H1 (cell line): ENCODE measurements at regions not wholly inside any gene's neighbourhood (a gene's known extent, or its start where the extent isn't known, plus 50 kb on each side); places are given as distances from the start of the nearest gene placed in this dataset.

ENCODE experiments used
- CTCF ChIA-PET: fragments of 300-600 bp; sonication (Branson Sonifier 250); formaldehyde crosslinking; loops from one replicate; lab custom pipeline; 2021; ENCODE audit not compliant: partially characterized antibody; lab: Charles Lee
- POLR2A ChIA-PET: fragments of 300-600 bp; sonication (Branson Sonifier 250); formaldehyde crosslinking; loops from one replicate; lab custom pipeline; 2021; ENCODE audit warnings: inconsistent platforms; ENCODE audit not compliant: partially characterized antibody; lab: Charles Lee
- DNase-seq, 2 experiments: peaks; one replicate each; pipeline versions ENCODE4 v3.0.0 to v3.0.0-alpha.2; 2010 to 2022; ENCODE audit warnings: low spot score in 2 of 2, low read depth in 1 of 2, mixed read lengths in 1 of 2
- FAIRE-seq: peaks from 2 replicates; lab custom pipeline; 2011; peaks lifted over from hg19 to GRCh38; lab: Jason Lieb, UNC
- H2AFZ ChIP-seq: 2 replicates; pipeline ENCODE4 v1.8.1; 2012; ENCODE audit warnings: low read length, inconsistent platforms
- H2AK5ac ChIP-seq: 2 replicates; pipeline ENCODE4 v1.6.1; 2013; ENCODE audit warnings: low read depth, low read length
- H2BK120ac ChIP-seq: replicated peaks from 2 replicates; pipeline ENCODE3; 2013; ENCODE audit warnings: low read depth, low read length, inconsistent platforms
- H2BK12ac ChIP-seq: 2 replicates; pipeline ENCODE4 v1.6.1; 2013; ENCODE audit warnings: low read depth, low read length
- H2BK15ac ChIP-seq: 2 replicates; pipeline ENCODE4 v1.6.1; 2013; ENCODE audit warnings: low read length
- H2BK20ac ChIP-seq: 2 replicates; pipeline ENCODE4 v1.6.1; 2013; ENCODE audit warnings: low read length
- H2BK5ac ChIP-seq: 2 replicates; pipeline ENCODE4 v1.6.1; 2013; ENCODE audit warnings: low read depth, low read length
- H3K14ac ChIP-seq: 2 replicates; pipeline ENCODE4 v1.6.1; 2013; ENCODE audit warnings: inconsistent platforms; ENCODE audit not compliant: insufficient read length
- H3K18ac ChIP-seq: 2 replicates; pipeline ENCODE4 v1.6.1; 2013; ENCODE audit warnings: low read length; ENCODE audit errors: extremely low read depth
- H3K23ac ChIP-seq: 2 replicates; pipeline ENCODE4 v1.6.1; 2013; ENCODE audit warnings: inconsistent platforms; ENCODE audit not compliant: insufficient read length
- H3K23me2 ChIP-seq: 2 replicates; pipeline ENCODE4 v1.6.1; 2013; ENCODE audit warnings: low read depth, low read length
- H3K27ac ChIP-seq: 2 replicates; pipeline ENCODE4 v1.6.1; 2011; ENCODE audit warnings: low read depth, low read length, inconsistent platforms
- H3K27me3 ChIP-seq, 4 experiments: replicated peaks in 1 of 4; 1 replicate in 1 of 4; 2 replicates in 3 of 4; pipeline versions ENCODE4 v1.6.1 to v1.8.1; 2011 to 2013; ENCODE audit warnings: low read length in 3 of 4, mild to moderate bottlenecking in 3 of 4, inconsistent platforms in 2 of 4, mixed read lengths in 2 of 4, moderate library complexity in 1 of 4; ENCODE audit not compliant: control insufficient read depth in 3 of 4, insufficient read depth in 3 of 4; ENCODE audit errors: extremely low read depth in 1 of 4
- H3K36me3 ChIP-seq, 4 experiments: 2 replicates each; pipeline versions ENCODE4 v1.6.1 to v1.8.1; 2011 to 2013; ENCODE audit warnings: mild to moderate bottlenecking in 4 of 4, low read length in 3 of 4, moderate library complexity in 2 of 4, control low read depth in 1 of 4, inconsistent platforms in 1 of 4; ENCODE audit not compliant: insufficient read depth in 4 of 4, control insufficient read depth in 2 of 4
- H3K4ac ChIP-seq: replicated peaks from 2 replicates; pipeline ENCODE3; 2013; ENCODE audit warnings: low read length, low read depth, mixed read lengths, inconsistent platforms; ENCODE audit not compliant: insufficient read length
- H3K4me1 ChIP-seq, 4 experiments: replicated peaks in 1 of 4; 1 replicate in 1 of 4; 2 replicates in 3 of 4; pipeline versions ENCODE4 v1.6.1 to v1.8.1; 2011 to 2013; ENCODE audit warnings: low read length in 3 of 4, inconsistent platforms in 2 of 4, mixed read lengths in 1 of 4; ENCODE audit not compliant: insufficient read depth in 4 of 4, control insufficient read depth in 3 of 4
- H3K4me2 ChIP-seq, 2 experiments: 2 replicates each; pipeline versions ENCODE4 v1.6.1 to v1.8.1; 2011 to 2013; ENCODE audit warnings: low read depth in 2 of 2, low read length in 2 of 2, control low read depth in 1 of 2, inconsistent platforms in 1 of 2, mild to moderate bottlenecking in 1 of 2; ENCODE audit not compliant: insufficient read depth in 1 of 2
- H3K4me3 ChIP-seq, 4 experiments: fragments of 200-600, 300-600 bp in 1 of 4; sonication (generic), shearing (Covaris generic), sonication (Bioruptor Twin) in 1 of 4; 2 replicates each; pipeline versions ENCODE4 v1.5.1 to v1.8.1; 2011 to 2016; ENCODE audit warnings: low read length in 4 of 4, low read depth in 3 of 4, control low read depth in 2 of 4, inconsistent platforms in 2 of 4, mild to moderate bottlenecking in 2 of 4, mixed read lengths in 1 of 4, moderate library complexity in 1 of 4; ENCODE audit not compliant: insufficient read depth in 2 of 4; ENCODE audit errors: extremely low read depth in 1 of 4
- H3K56ac ChIP-seq: replicated peaks from 2 replicates; pipeline ENCODE3; 2013; ENCODE audit warnings: low read depth, mild to moderate bottlenecking, mixed read lengths, low read length, inconsistent platforms; ENCODE audit not compliant: insufficient read length
- H3K79me1 ChIP-seq: 2 replicates; pipeline ENCODE4 v1.6.1; 2013; ENCODE audit warnings: low read depth, low read length, control low read depth
- H3K79me2 ChIP-seq, 2 experiments: 2 replicates each; pipeline versions ENCODE4 v1.6.1 to v1.8.1; 2012 to 2013; ENCODE audit warnings: low read length in 2 of 2, mild to moderate bottlenecking in 2 of 2, inconsistent platforms in 1 of 2; ENCODE audit not compliant: insufficient read depth in 2 of 2, control insufficient read depth in 1 of 2
- H3K9ac ChIP-seq, 4 experiments: replicated peaks in 1 of 4; 1 replicate in 1 of 4; 2 replicates in 3 of 4; pipeline versions ENCODE4 v1.6.1 to v1.8.1; 2011 to 2013; ENCODE audit warnings: low read depth in 3 of 4, low read length in 3 of 4, control low read depth in 2 of 4, mild to moderate bottlenecking in 2 of 4, moderate library complexity in 2 of 4, inconsistent platforms in 1 of 4; ENCODE audit errors: extremely low read depth in 1 of 4
- H3K9me3 ChIP-seq, 2 experiments: 2 replicates each; pipeline versions ENCODE4 v1.6.1 to v1.8.1; 2012 to 2013; ENCODE audit warnings: mild to moderate bottlenecking in 2 of 2, moderate library complexity in 2 of 2, control low read depth in 1 of 2, inconsistent platforms in 1 of 2, low read depth in 1 of 2, low read length in 1 of 2, mixed read lengths in 1 of 2; ENCODE audit not compliant: insufficient read depth in 2 of 2
- H4K20me1 ChIP-seq, 2 experiments: replicated peaks in 1 of 2; 2 replicates each; pipeline versions ENCODE3 to v1.8.1; 2011 to 2013; ENCODE audit warnings: inconsistent platforms in 2 of 2, low read length in 2 of 2, mild to moderate bottlenecking in 1 of 2; ENCODE audit not compliant: insufficient read depth in 2 of 2, control insufficient read depth in 1 of 2
- H4K5ac ChIP-seq: 2 replicates; pipeline ENCODE4 v1.6.1; 2013; ENCODE audit warnings: low read length, low read depth, mixed read lengths, inconsistent platforms; ENCODE audit not compliant: insufficient read length
- H4K8ac ChIP-seq: 2 replicates; pipeline ENCODE4 v1.8.0; 2013; ENCODE audit warnings: mild to moderate bottlenecking, moderate library complexity, low read length, inconsistent platforms; ENCODE audit not compliant: insufficient read depth; ENCODE audit errors: extremely low read depth
- H4K91ac ChIP-seq: replicated peaks from 2 replicates; pipeline ENCODE3; 2013; ENCODE audit warnings: low read length, mixed read lengths, inconsistent platforms; ENCODE audit not compliant: insufficient read length
- CBX8 ChIP-seq: fragments of 300-800, 300-1000 bp; sonication (generic); IDR thresholded peaks from 2 replicates; pipeline ENCODE4 v1.7.1; 2016; ENCODE audit warnings: low read depth, low read length, borderline replicate concordance
- KDM5A ChIP-seq: fragments of 200-600 bp; IDR thresholded peaks from 2 replicates; pipeline ENCODE4 v1.7.1; 2012; ENCODE audit warnings: mild to moderate bottlenecking, low read length, inconsistent platforms, mixed read lengths
- RAD21 ChIP-seq, 2 experiments: IDR thresholded peaks in 1 of 2; conservative IDR thresholded peaks in 1 of 2; 2 replicates each; pipeline ENCODE4 v1.6.1; 2011; ENCODE audit warnings: low read depth in 2 of 2, low read length in 2 of 2, improper control_type of control experiment in 1 of 2, inconsistent platforms in 1 of 2, mild to moderate bottlenecking in 1 of 2, moderate library complexity in 1 of 2
- TBP ChIP-seq: IDR thresholded peaks from 2 replicates; pipeline ENCODE4 v1.6.1; 2011; ENCODE audit warnings: low read depth, low read length, improper control_type of control experiment
- WGBS, 2 experiments: shearing (Covaris generic) in 1 of 2; methylation state at CpG; one replicate each; pipeline versions ENCODE4 v1.1.6 to v1.1.7; 2013 to 2015; ENCODE audit warnings: low lambda C conversion rate in 2 of 2, mixed read lengths in 2 of 2, inconsistent platforms in 1 of 2, low coverage in 1 of 2, missing lambda C conversion rate in 1 of 2; ENCODE audit not compliant: insufficient replicate concordance in 2 of 2, insufficient coverage in 1 of 2, insufficient read length in 1 of 2; ENCODE audit errors: extremely low coverage in 1 of 2, missing lambda C conversion rate in 1 of 2; 5-methylcytosine and 5-hydroxymethylcytosine counted together

GRCh38 chr1:57949168-57949567 lies 525.3 kb upstream of the DAB1 start:
- Histone ChIP-seq H3K36me3 (no peaks in the 10 kb centered on the region), H2AFZ (no peak overlapping the region), H2BK12ac (no peak overlapping the region), H3K23ac (no peak overlapping the region), H3K27ac (no peak overlapping the region), H3K23me2 (no peaks in the 10 kb centered on the region), H2BK15ac (no peak overlapping the region), H3K4me2 (no peak overlapping the region), H2AK5ac (no peak overlapping the region), H3K9ac (no peak overlapping the region), H4K91ac (no peak overlapping the region), H3K79me2 (no peaks in the 10 kb centered on the region), H3K4me3 (no peak overlapping the region), H3K79me1 (no peaks in the 10 kb centered on the region), H2BK20ac (no peak overlapping the region), H4K5ac (no peak overlapping the region), H2BK120ac (no peak overlapping the region), H3K4me1 (no peaks in the 10 kb centered on the region), H2BK5ac (no peak overlapping the region), H3K9me3 (no peaks in the 10 kb centered on the region), H3K18ac (no peak overlapping the region), H3K14ac (no peak overlapping the region), H4K20me1 (no peaks in the 10 kb centered on the region), H3K4ac (no peak overlapping the region), H4K8ac (no peak overlapping the region), H3K27me3 (no peaks in the 10 kb centered on the region), H3K56ac (no peak overlapping the region)
- DNase-seq (no peak), FAIRE-seq (no peak)
- POLR2A ChIA-PET, result no interaction called here
- 87% methylated on average over 2 of the region's 2 CpGs; no CpG with 5 or more reads in 1 of the 2 experiments for WGBS, 2 experiments
- CTCF ChIA-PET, result interaction anchor here (2.3 kb wide), 1 partner anchor 17 kb away, joined by 5 read pairs; no protein-coding TSS in a partner anchor
- TF ChIP-seq CBX8 (no peak), KDM5A (no peak), TBP (no peak), RAD21 (IDR thresholded peaks at IDR 0.05 in 1 of 2, conservative IDR thresholded peaks at IDR 0.05 in 1 of 2; ENCODE audit: low read depth in 2 of 2, low read length in 2 of 2) (peak in 1 of 2 experiments; percentile 12; a peak in 1 of 4 replicates)
